PC-9 (cell line): ENCODE measurements at regions not wholly inside any gene's neighbourhood (a gene's known extent, or its start where the extent isn't known, plus 50 kb on each side); places are given as distances from the start of the nearest gene placed in this dataset.
"Not testable (repeated sequence)": the region's sequence is repeated elsewhere in the genome, so short reads cannot be mapped to it uniquely, and the experiment has no call there.

Source experiments
- EZH2 ChIP-seq: fragments of 200-600 bp; sonication (generic); IDR thresholded peaks from 2 replicates; pipeline ENCODE4 v1.8.0; 2017; ENCODE audit warnings: antibody characterized with exemption, low read depth
- TF ChIP-seq, protein P1 (sequence below): fragments of 200-600 bp; sonication (generic); conservative IDR thresholded peaks from 2 replicates; pipeline ENCODE4 v1.6.1; 2017; ENCODE audit warnings: mixed run types, antibody characterized with exemption, mild to moderate bottlenecking, moderate library complexity

DNA sequence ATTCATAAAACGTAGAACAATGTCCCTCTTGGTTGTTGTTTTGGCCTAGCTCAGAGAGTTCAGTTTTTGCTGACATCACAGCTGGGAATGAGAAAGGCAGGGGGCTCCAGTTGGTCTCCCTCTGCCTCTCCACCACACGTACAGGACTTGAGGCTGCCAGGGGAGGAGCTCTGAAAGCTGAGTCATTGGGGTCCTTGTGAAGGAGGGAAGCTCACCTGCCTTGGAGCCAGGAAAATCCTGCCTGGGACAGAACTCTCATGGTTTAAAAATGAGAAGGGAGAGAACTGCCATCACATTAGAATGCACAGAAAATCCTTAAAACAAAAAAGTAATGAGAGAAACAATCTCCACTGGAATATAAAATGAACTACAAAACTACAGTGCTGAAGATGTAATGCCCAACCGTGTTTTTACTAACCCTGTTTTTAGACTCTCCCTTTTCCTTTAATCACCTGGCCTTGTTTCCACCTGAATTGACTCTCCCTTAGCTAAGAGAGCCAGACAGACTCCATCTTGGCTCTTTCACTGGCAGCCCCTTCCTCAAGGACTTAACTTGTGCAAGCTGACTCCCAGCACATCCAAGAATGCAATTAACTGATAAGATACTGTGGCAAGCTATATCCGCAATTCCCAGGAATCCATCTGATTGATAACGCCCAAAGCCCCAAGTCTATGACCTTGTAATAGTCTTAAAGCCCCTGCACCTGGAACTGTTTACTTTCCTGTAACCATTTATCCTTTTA lies 58.6 kb upstream of the TARP start:
- TF ChIP-seq, protein P1, sequence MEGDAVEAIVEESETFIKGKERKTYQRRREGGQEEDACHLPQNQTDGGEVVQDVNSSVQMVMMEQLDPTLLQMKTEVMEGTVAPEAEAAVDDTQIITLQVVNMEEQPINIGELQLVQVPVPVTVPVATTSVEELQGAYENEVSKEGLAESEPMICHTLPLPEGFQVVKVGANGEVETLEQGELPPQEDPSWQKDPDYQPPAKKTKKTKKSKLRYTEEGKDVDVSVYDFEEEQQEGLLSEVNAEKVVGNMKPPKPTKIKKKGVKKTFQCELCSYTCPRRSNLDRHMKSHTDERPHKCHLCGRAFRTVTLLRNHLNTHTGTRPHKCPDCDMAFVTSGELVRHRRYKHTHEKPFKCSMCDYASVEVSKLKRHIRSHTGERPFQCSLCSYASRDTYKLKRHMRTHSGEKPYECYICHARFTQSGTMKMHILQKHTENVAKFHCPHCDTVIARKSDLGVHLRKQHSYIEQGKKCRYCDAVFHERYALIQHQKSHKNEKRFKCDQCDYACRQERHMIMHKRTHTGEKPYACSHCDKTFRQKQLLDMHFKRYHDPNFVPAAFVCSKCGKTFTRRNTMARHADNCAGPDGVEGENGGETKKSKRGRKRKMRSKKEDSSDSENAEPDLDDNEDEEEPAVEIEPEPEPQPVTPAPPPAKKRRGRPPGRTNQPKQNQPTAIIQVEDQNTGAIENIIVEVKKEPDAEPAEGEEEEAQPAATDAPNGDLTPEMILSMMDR, result not testable (repeated sequence)
- TF ChIP-seq EZH2, result not testable (repeated sequence)
